ENCODE measurements at regions not wholly inside any gene's neighbourhood (a gene's known extent, or its start where the extent isn't known, plus 50 kb on each side); places are given as distances from the start of the nearest gene placed in this dataset.
A peak's percentile ranks its signal among the peaks of the same experiment; 100 is the strongest.

DNA sequence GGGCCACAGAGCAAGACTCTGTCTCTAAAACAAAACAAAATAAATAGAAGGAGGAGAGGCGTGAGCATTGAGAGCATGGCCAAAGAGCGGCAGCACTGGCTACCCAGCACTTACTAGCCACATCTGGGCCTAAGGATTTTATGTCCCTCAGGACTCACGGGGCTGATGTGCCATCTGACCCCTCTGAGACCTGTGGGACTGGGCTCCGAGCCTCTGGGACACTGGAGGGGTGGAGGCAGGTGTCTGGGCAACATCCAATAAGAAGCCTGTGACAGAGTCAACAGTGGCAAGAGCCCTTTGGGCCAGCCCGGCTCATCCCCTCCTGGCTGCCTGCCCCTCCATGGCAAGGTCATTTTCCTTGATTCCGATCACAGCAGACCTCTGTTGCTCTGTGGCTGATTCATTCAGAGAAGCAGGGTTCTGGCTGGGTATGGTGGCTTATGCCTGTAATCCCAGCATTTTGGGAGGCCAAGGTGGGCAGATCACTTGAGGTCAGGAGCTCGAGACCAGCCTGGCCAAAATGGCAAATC lies 60.7 kb downstream of the RRM2 start:
- intact Hi-C loops (cut with micrococcal nuclease) = no loop called here
- no peaks in the 10 kb centered on the region for H4K20me1 ChIP-seq (ENCODE audit: insufficient read depth, low read length)
- TF ChIP-seq, protein P1, sequence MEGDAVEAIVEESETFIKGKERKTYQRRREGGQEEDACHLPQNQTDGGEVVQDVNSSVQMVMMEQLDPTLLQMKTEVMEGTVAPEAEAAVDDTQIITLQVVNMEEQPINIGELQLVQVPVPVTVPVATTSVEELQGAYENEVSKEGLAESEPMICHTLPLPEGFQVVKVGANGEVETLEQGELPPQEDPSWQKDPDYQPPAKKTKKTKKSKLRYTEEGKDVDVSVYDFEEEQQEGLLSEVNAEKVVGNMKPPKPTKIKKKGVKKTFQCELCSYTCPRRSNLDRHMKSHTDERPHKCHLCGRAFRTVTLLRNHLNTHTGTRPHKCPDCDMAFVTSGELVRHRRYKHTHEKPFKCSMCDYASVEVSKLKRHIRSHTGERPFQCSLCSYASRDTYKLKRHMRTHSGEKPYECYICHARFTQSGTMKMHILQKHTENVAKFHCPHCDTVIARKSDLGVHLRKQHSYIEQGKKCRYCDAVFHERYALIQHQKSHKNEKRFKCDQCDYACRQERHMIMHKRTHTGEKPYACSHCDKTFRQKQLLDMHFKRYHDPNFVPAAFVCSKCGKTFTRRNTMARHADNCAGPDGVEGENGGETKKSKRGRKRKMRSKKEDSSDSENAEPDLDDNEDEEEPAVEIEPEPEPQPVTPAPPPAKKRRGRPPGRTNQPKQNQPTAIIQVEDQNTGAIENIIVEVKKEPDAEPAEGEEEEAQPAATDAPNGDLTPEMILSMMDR (IDR thresholded peaks at IDR 0.05) = no peak
- H3K27me3 ChIP-seq (ENCODE audit: control insufficient read depth in 2 of 2, insufficient read depth in 2 of 2, low read length in 2 of 2) = no peaks in the 10 kb centered on the region
- Mint-ChIP-seq H3K4me3 (no peak overlapping the region), H3K27ac (peak overlapping the region in 1 of 7 donors; percentile 25), H3K4me1 (no peaks in the 10 kb centered on the region), H3K27me3 (ENCODE audit: low read depth in 3 of 3) (peaks cover 0 to 3% (median 0%) of the 10 kb centered on the region in 3 donors), H3K36me3 (peaks cover 34 to 73% of the 10 kb centered on the region in 2 donors), H3K9me3 (peaks cover 0 to 10% (median 5%) of the 10 kb centered on the region in 7 donors)
- no peaks in the 10 kb centered on the region for H3K4me1 ChIP-seq (ENCODE audit: control insufficient read depth in 1 of 2, insufficient read depth in 2 of 2, low read length in 2 of 2)
- no peaks in the 10 kb centered on the region for H3K9me3 ChIP-seq (replicated peaks in 1 of 2; ENCODE audit: control insufficient read depth in 1 of 2, insufficient read depth in 1 of 2, low read length in 2 of 2)
- H3K4me2 ChIP-seq (replicated peaks; ENCODE audit: extremely low read depth, low read length, poor library complexity, severe bottlenecking) = no peak overlapping the region
- H3K9ac ChIP-seq (ENCODE audit: insufficient read depth, low read length, poor library complexity, severe bottlenecking) = no peak overlapping the region
- DNase-seq = no peak
- H3K79me2 ChIP-seq (ENCODE audit: insufficient read depth, low read length) = no peaks in the 10 kb centered on the region
- WGBS (ENCODE audit: insufficient coverage) = 100% methylated on average over 3 of the region's 7 CpGs
- H3K36me3 ChIP-seq (replicated peaks in 1 of 2; ENCODE audit: control insufficient read depth in 1 of 2, insufficient read depth in 2 of 2, low read length in 2 of 2) = peaks cover 12 to 52% of the 10 kb centered on the region in 2 donors
- no peak overlapping the region for H2AFZ ChIP-seq (ENCODE audit: insufficient read depth, low read depth, low read length, poor library complexity, severe bottlenecking)
- no peak overlapping the region for H3K27ac ChIP-seq (ENCODE audit: low read depth in 1 of 2, low read length in 2 of 2)
- H3K4me3 ChIP-seq (replicated peaks in 1 of 3; ENCODE audit: low read depth in 2 of 3, low read length in 3 of 3) = no peak overlapping the region

DNA sequence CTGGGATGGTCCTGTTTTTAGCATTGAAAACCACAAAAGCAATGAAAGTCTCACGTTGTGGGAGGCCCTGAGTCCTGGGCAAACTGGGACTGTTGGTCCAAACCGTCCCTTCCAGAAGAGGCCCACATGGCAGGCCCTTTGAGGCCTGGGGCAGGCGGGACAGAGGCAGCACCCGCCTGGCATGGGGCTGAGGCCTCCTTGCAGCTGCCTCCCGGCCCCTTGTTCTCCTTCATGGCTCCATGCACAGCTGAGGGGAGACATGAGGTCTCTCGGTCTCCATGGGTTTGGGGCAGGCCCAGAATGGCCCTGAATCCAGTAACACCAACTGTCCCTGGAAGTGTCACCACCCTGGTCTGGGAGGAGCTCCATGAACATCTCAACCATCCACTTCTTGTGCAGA lies 61.9 kb downstream of the RRM2 start:
- intact Hi-C loops (cut with micrococcal nuclease) = no loop called here
- Histone ChIP-seq H2AFZ (ENCODE audit: insufficient read depth, low read depth, low read length, poor library complexity, severe bottlenecking) (no peak overlapping the region), H3K27me3 (ENCODE audit: control insufficient read depth in 2 of 2, insufficient read depth in 2 of 2, low read length in 2 of 2) (no peaks in the 10 kb centered on the region), H3K9ac (ENCODE audit: insufficient read depth, low read length, poor library complexity, severe bottlenecking) (no peak overlapping the region), H3K9me3 (replicated peaks in 1 of 2; ENCODE audit: control insufficient read depth in 1 of 2, insufficient read depth in 1 of 2, low read length in 2 of 2) (no peaks in the 10 kb centered on the region), H3K27ac (ENCODE audit: low read depth in 1 of 2, low read length in 2 of 2) (no peak overlapping the region), H3K36me3 (replicated peaks in 1 of 2; ENCODE audit: control insufficient read depth in 1 of 2, insufficient read depth in 2 of 2, low read length in 2 of 2) (peaks cover 12 to 53% of the 10 kb centered on the region in 2 donors), H3K4me2 (replicated peaks; ENCODE audit: extremely low read depth, low read length, poor library complexity, severe bottlenecking) (no peak overlapping the region), H4K20me1 (ENCODE audit: insufficient read depth, low read length) (no peaks in the 10 kb centered on the region), H3K4me3 (replicated peaks in 1 of 3; ENCODE audit: low read depth in 2 of 3, low read length in 3 of 3) (no peak overlapping the region), H3K4me1 (ENCODE audit: control insufficient read depth in 1 of 2, insufficient read depth in 2 of 2, low read length in 2 of 2) (no peaks in the 10 kb centered on the region), H3K79me2 (ENCODE audit: insufficient read depth, low read length) (no peaks in the 10 kb centered on the region)
- Mint-ChIP-seq H3K27ac (no peak overlapping the region), H3K4me3 (no peak overlapping the region), H3K4me1 (no peaks in the 10 kb centered on the region), H3K36me3 (peaks cover 33 to 72% of the 10 kb centered on the region in 2 donors), H3K9me3 (peaks cover 0 to 10% (median 5%) of the 10 kb centered on the region in 7 donors), H3K27me3 (ENCODE audit: low read depth in 3 of 3) (peaks cover 0 to 5% (median 0%) of the 10 kb centered on the region in 3 donors)
- TF ChIP-seq, protein P1 (IDR thresholded peaks at IDR 0.05) = no peak
- no peak for DNase-seq
- WGBS (ENCODE audit: insufficient coverage) = 83% methylated on average over 6 of the region's 6 CpGs

All from CD14-positive monocyte (primary cell).